Activated B cell treated with CpG ODN at 0.5 μM for 24 hours (primary cell): ENCODE measurements at regions not wholly inside any gene's neighbourhood (a gene's known extent, or its start where the extent isn't known, plus 50 kb on each side); places are given as distances from the start of the nearest gene placed in this dataset.

ENCODE experiments used
- ATAC-seq: fragments of 200-7000 bp; cut with Tn5 transposase; one replicate; pipeline ENCODE4 v1.10.0; 2021; ENCODE audit warnings: low read depth, mild to moderate bottlenecking, moderate library complexity
- CTCF ChIA-PET: fragments of 350-600 bp; sonication (Branson Sonifier 250); formaldehyde crosslinking; loops from one replicate; lab custom pipeline; 2021; ENCODE audit warnings: antibody characterized with exemption; lab: Charles Lee
- POLR2A ChIA-PET: fragments of 350-600 bp; sonication (Branson Sonifier 250); formaldehyde crosslinking; loops from one replicate; lab custom pipeline; 2021; ENCODE audit warnings: antibody characterized with exemption; lab: Charles Lee
- DNase-seq: peaks from one replicate; pipeline ENCODE4 v3.0.0; 2022
- H3K27ac Mint-ChIP-seq: one replicate; pipeline ENCODE4 v1.8.0; 2020; ENCODE audit warnings: mixed read lengths
- H3K27me3 Mint-ChIP-seq: one replicate; pipeline ENCODE4 v1.8.0; 2021; ENCODE audit warnings: mixed read lengths
- H3K36me3 Mint-ChIP-seq: one replicate; pipeline ENCODE4 v1.8.0; 2021; ENCODE audit warnings: low read depth, mixed read lengths
- H3K4me1 Mint-ChIP-seq: one replicate; pipeline ENCODE4 v1.8.0; 2021; ENCODE audit warnings: mixed read lengths
- H3K4me3 Mint-ChIP-seq: one replicate; pipeline ENCODE4 v1.8.0; 2020; ENCODE audit warnings: mild to moderate bottlenecking, mixed read lengths
- H3K9me3 Mint-ChIP-seq: one replicate; pipeline ENCODE4 v1.8.0; 2020; ENCODE audit warnings: mixed read lengths
- intact Hi-C: fragments of 100-400 bp; cut with micrococcal nuclease; formaldehyde crosslinking; loops from one replicate; pipeline ENCODE4 v1.15.1; 2024
- TF ChIP-seq, protein P1 (sequence below): fragments of 200-600 bp; IDR thresholded peaks from one replicate; pipeline ENCODE4 v1.8.0; 2022; ENCODE audit warnings: antibody characterized with exemption, mild to moderate bottlenecking

DNA sequence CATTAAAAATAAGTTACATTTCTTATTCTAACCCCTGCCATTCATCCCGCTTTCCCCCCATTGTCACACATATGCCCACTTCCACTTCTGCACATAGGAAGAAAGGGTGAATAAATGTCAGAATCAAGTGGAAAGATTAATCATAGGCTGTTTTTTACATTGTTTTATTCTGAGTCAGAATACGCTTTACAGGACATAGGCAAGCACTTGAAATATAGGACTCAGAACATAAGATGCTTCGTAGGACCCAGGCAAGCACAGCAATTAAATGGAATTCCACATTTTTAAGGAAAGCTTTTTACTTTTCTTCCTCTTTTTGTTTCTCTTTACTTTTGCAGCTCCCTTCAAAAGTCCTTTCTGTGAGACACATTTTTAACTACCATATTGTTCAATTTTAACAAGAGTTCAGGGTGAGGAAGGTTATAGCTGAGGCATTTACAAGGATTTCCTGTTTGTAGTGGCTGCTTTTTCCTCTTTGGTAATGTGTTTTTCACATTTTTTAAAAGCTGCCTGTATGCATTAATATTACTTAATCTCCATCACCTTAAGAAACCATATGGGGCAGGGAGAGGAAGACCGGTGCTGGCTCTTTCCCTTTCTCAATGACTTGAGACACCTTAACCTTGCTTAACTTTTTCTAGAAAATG lies 130.0 kb downstream of the TES start:
- no peak for DNase-seq
- ATAC-seq: no peak
- Mint-ChIP-seq H3K27ac (no peak overlapping the region), H3K36me3 (no peaks in the 10 kb centered on the region), H3K4me1 (peaks cover 4% of the 10 kb centered on the region), H3K9me3 (no peaks in the 10 kb centered on the region), H3K27me3 (peaks cover 2% of the 10 kb centered on the region), H3K4me3 (no peak overlapping the region)
- CTCF ChIA-PET: no interaction called here
- intact Hi-C loops: no loop called here
- POLR2A ChIA-PET: no interaction called here
- TF ChIP-seq, protein P1, sequence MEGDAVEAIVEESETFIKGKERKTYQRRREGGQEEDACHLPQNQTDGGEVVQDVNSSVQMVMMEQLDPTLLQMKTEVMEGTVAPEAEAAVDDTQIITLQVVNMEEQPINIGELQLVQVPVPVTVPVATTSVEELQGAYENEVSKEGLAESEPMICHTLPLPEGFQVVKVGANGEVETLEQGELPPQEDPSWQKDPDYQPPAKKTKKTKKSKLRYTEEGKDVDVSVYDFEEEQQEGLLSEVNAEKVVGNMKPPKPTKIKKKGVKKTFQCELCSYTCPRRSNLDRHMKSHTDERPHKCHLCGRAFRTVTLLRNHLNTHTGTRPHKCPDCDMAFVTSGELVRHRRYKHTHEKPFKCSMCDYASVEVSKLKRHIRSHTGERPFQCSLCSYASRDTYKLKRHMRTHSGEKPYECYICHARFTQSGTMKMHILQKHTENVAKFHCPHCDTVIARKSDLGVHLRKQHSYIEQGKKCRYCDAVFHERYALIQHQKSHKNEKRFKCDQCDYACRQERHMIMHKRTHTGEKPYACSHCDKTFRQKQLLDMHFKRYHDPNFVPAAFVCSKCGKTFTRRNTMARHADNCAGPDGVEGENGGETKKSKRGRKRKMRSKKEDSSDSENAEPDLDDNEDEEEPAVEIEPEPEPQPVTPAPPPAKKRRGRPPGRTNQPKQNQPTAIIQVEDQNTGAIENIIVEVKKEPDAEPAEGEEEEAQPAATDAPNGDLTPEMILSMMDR: no peak

DNA sequence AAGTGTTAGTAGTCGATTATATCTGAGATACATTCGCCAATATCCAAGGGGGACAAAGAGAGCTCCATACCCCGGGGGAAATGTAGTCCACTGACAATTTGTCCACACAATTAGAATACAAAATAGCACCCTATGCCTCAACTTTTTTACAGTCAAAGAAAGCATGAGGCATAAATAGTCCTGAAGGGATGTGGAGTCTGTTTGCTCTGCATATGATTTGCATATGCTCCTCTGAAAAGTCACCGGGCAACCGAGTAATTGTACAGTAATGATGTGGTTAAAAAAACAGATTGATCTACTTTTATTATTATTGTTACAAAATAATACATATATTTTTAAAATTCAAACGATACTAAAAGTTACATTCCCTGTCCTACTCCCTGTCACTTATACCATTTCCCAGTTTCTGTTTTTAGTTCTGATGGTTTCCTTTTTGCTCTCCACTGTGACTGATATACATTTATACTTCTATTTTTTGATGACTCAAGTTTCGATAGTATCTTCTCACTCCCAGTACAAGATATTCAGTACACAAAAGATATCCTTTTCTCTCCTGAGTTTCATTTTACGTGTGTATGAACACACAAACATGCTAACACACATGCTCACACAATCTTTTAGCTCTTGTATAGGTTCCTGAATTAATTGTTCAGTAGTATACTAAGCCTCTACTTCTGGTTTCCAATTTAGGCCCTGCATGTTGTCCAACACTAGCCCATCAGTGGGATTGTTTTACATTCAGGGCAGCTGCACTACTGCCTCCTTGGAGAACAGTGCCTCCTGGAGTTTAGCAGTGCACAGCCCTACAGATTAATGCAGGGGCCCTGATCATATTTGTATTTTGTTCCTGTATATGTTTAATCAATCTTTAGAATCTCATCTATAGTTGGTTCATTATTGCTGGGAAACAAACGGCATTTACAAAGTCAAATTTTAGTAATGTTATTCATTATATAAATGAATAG lies 130.9 kb downstream of the TES start:
- TF ChIP-seq, protein P1: no peak
- H3K36me3 Mint-ChIP-seq: no peaks in the 10 kb centered on the region
- ChIA-PET CTCF (no interaction called here), POLR2A (no interaction called here)
- no peak overlapping the region for H3K4me3 Mint-ChIP-seq
- no peak overlapping the region for H3K27ac Mint-ChIP-seq
- H3K27me3 Mint-ChIP-seq: peaks cover 2% of the 10 kb centered on the region
- intact Hi-C loops: loop anchor here (1.0 kb wide), 1 partner anchor 83 kb away; no protein-coding TSS in a partner anchor
- no peaks in the 10 kb centered on the region for H3K9me3 Mint-ChIP-seq
- DNase-seq (no peak), ATAC-seq (no peak)
- H3K4me1 Mint-ChIP-seq: peaks cover 4% of the 10 kb centered on the region

DNA sequence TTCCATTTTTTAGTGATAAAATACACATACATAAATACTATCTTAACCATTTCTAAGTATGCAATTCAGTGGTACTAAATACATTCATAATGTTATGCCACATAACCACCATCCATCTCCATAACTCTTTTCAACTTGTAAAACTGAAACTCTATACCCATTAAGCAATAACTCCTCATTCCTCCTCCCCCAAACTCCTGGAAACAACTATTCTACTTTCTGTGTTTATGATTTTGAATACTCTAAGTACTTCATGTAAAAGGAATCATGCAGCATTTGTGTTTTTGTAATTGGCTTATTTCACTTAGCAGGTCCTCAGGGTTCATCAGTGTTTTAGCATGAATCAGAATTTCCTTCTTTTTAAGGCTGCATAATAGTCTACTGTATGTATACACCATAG lies 131.8 kb downstream of the TES start:
- peaks cover 4% of the 10 kb centered on the region for H3K4me1 Mint-ChIP-seq
- no peak overlapping the region for H3K27ac Mint-ChIP-seq
- CTCF ChIA-PET: no interaction called here
- H3K36me3 Mint-ChIP-seq: no peaks in the 10 kb centered on the region
- POLR2A ChIA-PET: no interaction called here
- ATAC-seq (no peak), DNase-seq (no peak)
- H3K27me3 Mint-ChIP-seq: peaks cover 2% of the 10 kb centered on the region
- no peak overlapping the region for H3K4me3 Mint-ChIP-seq
- TF ChIP-seq, protein P1: no peak
- intact Hi-C loops: no loop called here
- no peaks in the 10 kb centered on the region for H3K9me3 Mint-ChIP-seq

DNA sequence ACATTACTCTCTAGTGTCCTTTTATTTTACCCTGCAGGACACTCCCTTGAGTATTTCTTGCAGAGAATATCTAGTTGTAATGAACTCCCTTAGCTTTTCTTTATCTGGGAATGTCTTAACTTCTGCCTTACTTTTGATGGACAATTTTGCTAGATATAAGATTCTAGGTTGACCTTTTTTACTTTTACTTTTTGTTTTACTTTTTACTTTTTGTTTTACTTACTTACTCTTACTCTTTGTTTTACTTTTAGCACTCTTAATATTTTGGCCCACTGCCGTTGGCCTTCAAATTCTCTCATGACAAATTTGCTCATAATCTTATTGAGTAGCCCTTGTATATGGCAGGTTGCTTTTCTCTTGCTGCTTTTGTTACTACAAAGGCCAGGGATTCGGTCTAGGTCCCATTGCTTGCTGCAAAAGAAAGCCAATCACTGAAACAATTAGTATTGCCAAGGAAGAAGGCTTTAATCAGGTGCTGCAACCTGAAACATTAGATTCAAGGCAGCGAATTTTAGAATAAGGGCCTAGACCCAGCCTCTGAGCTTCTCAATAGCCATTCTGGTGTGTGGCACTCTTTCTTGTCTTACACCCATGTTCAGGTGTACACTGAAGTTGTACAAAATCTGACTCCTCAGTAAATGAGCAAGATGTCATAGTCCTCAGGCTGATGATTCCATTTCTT lies 137.0 kb downstream of the TES start:
- Mint-ChIP-seq H3K4me1 (no peaks in the 10 kb centered on the region), H3K4me3 (no peak overlapping the region), H3K36me3 (no peaks in the 10 kb centered on the region), H3K9me3 (no peaks in the 10 kb centered on the region), H3K27me3 (no peaks in the 10 kb centered on the region), H3K27ac (no peak overlapping the region)
- DNase-seq (no peak), ATAC-seq (no peak)
- CTCF ChIA-PET: no interaction called here
- TF ChIP-seq, protein P1: no peak
- intact Hi-C loops: no loop called here
- POLR2A ChIA-PET: no interaction called here

DNA sequence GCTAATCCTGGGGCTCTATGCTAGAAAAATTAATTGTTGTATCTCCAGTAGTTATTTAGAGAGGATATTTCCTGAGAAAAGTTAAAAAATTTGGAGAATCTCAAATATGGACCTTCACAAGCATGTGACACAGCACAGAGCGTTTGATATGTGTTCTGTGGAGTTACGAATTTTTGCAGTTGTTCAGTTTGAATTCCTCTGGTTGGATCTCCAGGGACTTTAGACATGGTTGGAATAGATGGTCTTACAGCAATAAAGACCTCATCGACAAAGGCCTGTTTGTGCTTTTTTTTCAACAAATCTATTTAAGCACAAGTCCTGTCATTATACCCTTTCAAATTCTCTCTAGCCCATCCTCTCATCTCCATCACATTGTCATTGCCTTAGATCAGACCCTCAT lies 138.0 kb downstream of the TES start:
- ChIA-PET CTCF (no interaction called here), POLR2A (no interaction called here)
- DNase-seq: no peak
- no peaks in the 10 kb centered on the region for H3K9me3 Mint-ChIP-seq
- ATAC-seq: no peak
- no peak overlapping the region for H3K4me3 Mint-ChIP-seq
- intact Hi-C loops: no loop called here
- H3K27me3 Mint-ChIP-seq: no peaks in the 10 kb centered on the region
- H3K36me3 Mint-ChIP-seq: no peaks in the 10 kb centered on the region
- no peak overlapping the region for H3K27ac Mint-ChIP-seq
- TF ChIP-seq, protein P1: no peak
- no peaks in the 10 kb centered on the region for H3K4me1 Mint-ChIP-seq
